Caco-2 (cell line): ENCODE measurements at regions not wholly inside any gene's neighbourhood (a gene's known extent, or its start where the extent isn't known, plus 50 kb on each side); places are given as distances from the start of the nearest gene placed in this dataset.

Experiments
- BruUV-seq: library from RNA; stranded (reverse); fragments of 400-500 nt; replicated peaks from 2 replicates; lab custom pipeline; 2021; lab: Mats Ljungman, UMichigan
- CTCF ChIA-PET: fragments of 300-600 bp; sonication (Branson Sonifier 250); formaldehyde crosslinking; loops from one replicate; lab custom pipeline; 2022; ENCODE audit warnings: antibody characterized with exemption; lab: Charles Lee
- POLR2A ChIA-PET: fragments of 300-600 bp; sonication (Branson Sonifier 250); formaldehyde crosslinking; loops from one replicate; lab custom pipeline; 2022; ENCODE audit warnings: antibody characterized with exemption; lab: Charles Lee
- DNase-seq, 2 experiments: peaks; one replicate each; pipeline versions ENCODE4 v3.0.0 to v3.0.0-alpha.2; 2020 to 2022
- H3K27me3 ChIP-seq: replicated peaks from 2 replicates; pipeline ENCODE4 v1.6.0; 2011; ENCODE audit warnings: low read length; ENCODE audit not compliant: control insufficient read depth, insufficient read depth
- H3K36me3 ChIP-seq: 2 replicates; pipeline ENCODE4 v1.5.1; 2011; ENCODE audit warnings: low read length; ENCODE audit not compliant: control insufficient read depth, insufficient read depth
- H3K4me1 ChIP-seq: fragments of 250-450 bp; sonication (Bioruptor Pico); 2 replicates; pipeline ENCODE4 v1.5.1; 2020; ENCODE audit warnings: mild to moderate bottlenecking
- H3K4me3 ChIP-seq: 2 replicates; pipeline ENCODE4 v1.5.1; 2011; ENCODE audit warnings: low read depth, mild to moderate bottlenecking, control low read depth, low read length
- H3K9me3 ChIP-seq: fragments of 250-450 bp; sonication (Bioruptor Pico); 2 replicates; pipeline ENCODE4 v1.5.1; 2020; ENCODE audit warnings: mild to moderate bottlenecking, moderate library complexity
- H3K27ac Mint-ChIP-seq: one replicate; pipeline ENCODE4 v1.8.0; 2022; ENCODE audit warnings: mixed read lengths; ENCODE audit not compliant: unreplicated experiment
- H3K27me3 Mint-ChIP-seq: one replicate; pipeline ENCODE4 v1.8.0; 2022; ENCODE audit warnings: mixed read lengths; ENCODE audit not compliant: insufficient read depth, unreplicated experiment
- H3K36me3 Mint-ChIP-seq: one replicate; pipeline ENCODE4 v1.8.0; 2022; ENCODE audit warnings: mild to moderate bottlenecking, mixed read lengths; ENCODE audit not compliant: insufficient read depth, unreplicated experiment
- H3K4me1 Mint-ChIP-seq: one replicate; pipeline ENCODE4 v1.8.0; 2022; ENCODE audit warnings: low read depth, mixed read lengths; ENCODE audit not compliant: unreplicated experiment
- H3K4me3 Mint-ChIP-seq: one replicate; pipeline ENCODE4 v1.8.0; 2022; ENCODE audit warnings: mild to moderate bottlenecking, moderate library complexity, mixed read lengths; ENCODE audit not compliant: unreplicated experiment
- H3K9me3 Mint-ChIP-seq: one replicate; pipeline ENCODE4 v1.8.0; 2022; ENCODE audit warnings: mixed read lengths; ENCODE audit not compliant: unreplicated experiment
- intact Hi-C: fragments of 100-400 bp; cut with micrococcal nuclease; formaldehyde crosslinking; loops from one replicate; pipeline ENCODE4 v1.10.0; 2022; ENCODE audit not compliant: unreplicated experiment
- TF ChIP-seq, protein P1 (sequence below), 2 experiments: fragments of 200-600 bp in 1 of 2; IDR thresholded peaks; 1 replicate in 1 of 2; 2 replicates in 1 of 2; pipeline versions ENCODE4 v1.5.1 to v1.8.0; 2011 to 2022; ENCODE audit warnings: antibody characterized with exemption in 1 of 2, control low read depth in 1 of 2, inconsistent platforms in 1 of 2, low read depth in 1 of 2, low read length in 1 of 2, mild to moderate bottlenecking in 1 of 2, moderate library complexity in 1 of 2; ENCODE audit not compliant: insufficient read depth in 1 of 2, severe bottlenecking in 1 of 2, unreplicated experiment in 1 of 2

DNA sequence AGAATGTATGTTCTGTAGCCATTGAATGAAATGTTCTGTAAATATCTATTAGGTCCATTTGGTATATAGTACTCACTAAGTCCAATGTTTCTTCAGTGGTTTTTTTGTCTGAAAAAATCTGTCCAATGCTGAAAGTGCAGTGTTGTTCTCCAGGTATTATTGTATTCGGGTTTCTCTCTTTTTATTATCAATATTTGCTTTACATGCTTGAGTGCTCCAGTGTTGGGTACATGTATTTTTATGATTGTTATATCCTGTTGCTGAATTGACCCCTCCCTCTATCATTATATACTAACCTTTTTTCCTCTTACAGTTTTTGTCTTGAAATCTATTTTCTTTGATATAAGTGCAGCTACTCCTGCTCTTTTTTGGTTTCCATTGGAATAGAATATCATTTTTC is 382.2 kb downstream of the CCER1 start:
- H3K9me3 Mint-ChIP-seq = peaks cover under 1% of the 10 kb centered on the region
- ChIA-PET POLR2A (no interaction called here), CTCF (no interaction called here)
- Histone ChIP-seq H3K9me3 (no peaks in the 10 kb centered on the region), H3K36me3 (no peaks in the 10 kb centered on the region), H3K27me3 (no peaks in the 10 kb centered on the region), H3K4me3 (no peak overlapping the region), H3K4me1 (no peaks in the 10 kb centered on the region)
- H3K27ac Mint-ChIP-seq = no peak overlapping the region
- no peaks in the 10 kb centered on the region for H3K36me3 Mint-ChIP-seq
- intact Hi-C loops = no loop called here
- no peak overlapping the region for H3K4me3 Mint-ChIP-seq
- TF ChIP-seq, protein P1, sequence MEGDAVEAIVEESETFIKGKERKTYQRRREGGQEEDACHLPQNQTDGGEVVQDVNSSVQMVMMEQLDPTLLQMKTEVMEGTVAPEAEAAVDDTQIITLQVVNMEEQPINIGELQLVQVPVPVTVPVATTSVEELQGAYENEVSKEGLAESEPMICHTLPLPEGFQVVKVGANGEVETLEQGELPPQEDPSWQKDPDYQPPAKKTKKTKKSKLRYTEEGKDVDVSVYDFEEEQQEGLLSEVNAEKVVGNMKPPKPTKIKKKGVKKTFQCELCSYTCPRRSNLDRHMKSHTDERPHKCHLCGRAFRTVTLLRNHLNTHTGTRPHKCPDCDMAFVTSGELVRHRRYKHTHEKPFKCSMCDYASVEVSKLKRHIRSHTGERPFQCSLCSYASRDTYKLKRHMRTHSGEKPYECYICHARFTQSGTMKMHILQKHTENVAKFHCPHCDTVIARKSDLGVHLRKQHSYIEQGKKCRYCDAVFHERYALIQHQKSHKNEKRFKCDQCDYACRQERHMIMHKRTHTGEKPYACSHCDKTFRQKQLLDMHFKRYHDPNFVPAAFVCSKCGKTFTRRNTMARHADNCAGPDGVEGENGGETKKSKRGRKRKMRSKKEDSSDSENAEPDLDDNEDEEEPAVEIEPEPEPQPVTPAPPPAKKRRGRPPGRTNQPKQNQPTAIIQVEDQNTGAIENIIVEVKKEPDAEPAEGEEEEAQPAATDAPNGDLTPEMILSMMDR (IDR thresholded peaks at IDR 0.05; ENCODE audit: insufficient read depth in 1 of 2, low read depth in 1 of 2, low read length in 1 of 2, severe bottlenecking in 1 of 2, unreplicated experiment in 1 of 2) = no peak
- H3K27me3 Mint-ChIP-seq = peaks cover 4% of the 10 kb centered on the region
- DNase-seq = no peak
- BruUV-seq = no TSS peak
- no peaks in the 10 kb centered on the region for H3K4me1 Mint-ChIP-seq

DNA sequence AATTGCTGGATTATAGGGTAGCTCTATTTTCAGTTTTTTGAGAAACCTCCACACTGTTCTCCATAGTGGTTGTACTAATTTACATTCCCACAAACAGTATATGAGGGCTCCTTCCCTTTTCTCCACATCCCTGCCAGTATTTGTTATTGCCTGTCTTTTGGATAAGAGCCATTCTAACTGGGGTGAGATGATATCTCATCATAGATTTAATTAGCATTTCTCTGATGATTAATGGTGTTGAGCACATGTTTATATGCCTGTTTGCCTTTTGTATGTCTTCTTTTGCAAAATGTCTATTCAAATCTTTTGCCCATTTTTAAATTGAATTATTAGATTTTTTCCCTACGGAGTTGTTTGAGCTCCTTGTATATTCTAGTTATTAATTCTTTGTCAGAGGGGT is 385.3 kb downstream of the CCER1 start:
- intact Hi-C loops = no loop called here
- TF ChIP-seq, protein P1 (IDR thresholded peaks at IDR 0.05; ENCODE audit: insufficient read depth in 1 of 2, low read depth in 1 of 2, low read length in 1 of 2, severe bottlenecking in 1 of 2, unreplicated experiment in 1 of 2) = no peak
- Mint-ChIP-seq H3K9me3 (peaks cover 26% of the 10 kb centered on the region), H3K36me3 (no peaks in the 10 kb centered on the region), H3K27ac (no peak overlapping the region), H3K4me3 (no peak overlapping the region), H3K4me1 (no peaks in the 10 kb centered on the region), H3K27me3 (peaks cover 4% of the 10 kb centered on the region)
- no peak overlapping the region for H3K4me3 ChIP-seq
- ChIA-PET CTCF (no interaction called here), POLR2A (no interaction called here)
- DNase-seq = no peak
- no peaks in the 10 kb centered on the region for H3K4me1 ChIP-seq
- no TSS peak for BruUV-seq
- H3K36me3 ChIP-seq = no peaks in the 10 kb centered on the region
- no peaks in the 10 kb centered on the region; the same call in 1 of the 2 replicates for H3K9me3 ChIP-seq
- no peaks in the 10 kb centered on the region for H3K27me3 ChIP-seq

DNA sequence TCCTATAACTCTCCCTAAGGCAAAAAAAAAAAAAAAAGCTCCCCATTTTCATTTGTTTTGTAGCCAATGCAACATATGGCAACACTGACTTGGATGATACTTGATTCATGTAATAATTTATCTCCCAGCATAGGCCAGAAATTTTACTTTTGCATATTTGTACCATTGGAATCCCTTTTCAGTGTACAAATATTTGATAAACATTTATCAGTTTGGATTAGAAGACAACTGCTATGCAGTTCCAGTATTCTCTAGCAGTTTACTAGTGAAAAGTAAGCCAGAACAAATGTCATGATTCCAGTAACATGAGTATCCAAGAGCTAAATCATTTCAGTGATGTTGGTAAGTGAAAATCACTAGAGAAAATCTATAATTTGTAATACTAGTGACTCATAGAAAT is 392.3 kb downstream of the CCER1 start:
- intact Hi-C loops = no loop called here
- Histone ChIP-seq H3K9me3 (no peaks in the 10 kb centered on the region; the same call in 1 of the 2 replicates), H3K36me3 (no peaks in the 10 kb centered on the region), H3K4me1 (no peaks in the 10 kb centered on the region), H3K4me3 (no peak overlapping the region), H3K27me3 (no peaks in the 10 kb centered on the region)
- Mint-ChIP-seq H3K36me3 (no peaks in the 10 kb centered on the region), H3K9me3 (peaks cover 26% of the 10 kb centered on the region), H3K27me3 (no peaks in the 10 kb centered on the region), H3K27ac (no peak overlapping the region), H3K4me1 (no peaks in the 10 kb centered on the region), H3K4me3 (no peak overlapping the region)
- TF ChIP-seq, protein P1 (IDR thresholded peaks at IDR 0.05; ENCODE audit: insufficient read depth in 1 of 2, low read depth in 1 of 2, low read length in 1 of 2, severe bottlenecking in 1 of 2, unreplicated experiment in 1 of 2) = no peak
- DNase-seq = no peak
- no TSS peak for BruUV-seq
- ChIA-PET CTCF (no interaction called here), POLR2A (no interaction called here)
